ENCODE measurements at regions not wholly inside any gene's neighbourhood (a gene's known extent, or its start where the extent isn't known, plus 50 kb on each side); places are given as distances from the start of the nearest gene placed in this dataset.
"Not testable (repeated sequence)": the region's sequence is repeated elsewhere in the genome, so short reads cannot be mapped to it uniquely, and the experiment has no call there.

- DNase-seq: no peak
Measured at GRCh38 chr9:75551861-75552260, 338.6 kb upstream of the PCSK5 start.

- no peak for DNase-seq
Measured at GRCh38 chr9:75552941-75553340, 337.5 kb upstream of the PCSK5 start.

- not testable (repeated sequence) for DNase-seq
Measured at GRCh38 chr9:75566813-75567212, 323.7 kb upstream of the PCSK5 start.

GRCh38 chr9:75570538-75570937 lies 319.9 kb upstream of the PCSK5 start:
- DNase-seq: no peak

- no peak for DNase-seq
Measured at GRCh38 chr9:75574569-75574968, 315.9 kb upstream of the PCSK5 start.

GRCh38 chr9:75582870-75583269 lies 307.6 kb upstream of the PCSK5 start:
- no peak for DNase-seq

- no peak for DNase-seq
Measured at GRCh38 chr9:75588808-75589207, 301.7 kb upstream of the PCSK5 start.

- DNase-seq: no peak
Measured at GRCh38 chr9:75589497-75589896, 301.0 kb upstream of the PCSK5 start.

- DNase-seq: no peak
Measured at GRCh38 chr9:75591972-75592371, 298.5 kb upstream of the PCSK5 start.

GRCh38 chr9:75592586-75592985 lies 297.9 kb upstream of the PCSK5 start:
- DNase-seq: no peak

GRCh38 chr9:75593920-75594319 lies 296.6 kb upstream of the PCSK5 start:
- no peak for DNase-seq

GRCh38 chr9:75599126-75599525 lies 291.3 kb upstream of the PCSK5 start:
- DNase-seq: no peak

GRCh38 chr9:75601280-75601679 lies 289.2 kb upstream of the PCSK5 start:
- no peak for DNase-seq

- DNase-seq: no peak
Measured at GRCh38 chr9:75602060-75602459, 288.4 kb upstream of the PCSK5 start.

GRCh38 chr9:75604661-75605060 lies 285.8 kb upstream of the PCSK5 start:
- DNase-seq: no peak

- no peak for DNase-seq
Measured at GRCh38 chr9:75607521-75607920, 283.0 kb upstream of the PCSK5 start.

- DNase-seq: no peak
Measured at GRCh38 chr9:75609401-75609800, 281.1 kb upstream of the PCSK5 start.

- no peak for DNase-seq
Measured at GRCh38 chr9:75610246-75610645, 280.2 kb upstream of the PCSK5 start.

GRCh38 chr9:75612205-75612604 lies 278.3 kb upstream of the PCSK5 start:
- DNase-seq: no peak

GRCh38 chr9:75612754-75613153 lies 277.7 kb upstream of the PCSK5 start:
- no peak for DNase-seq

- DNase-seq: no peak
Measured at GRCh38 chr9:75615284-75615683, 275.2 kb upstream of the PCSK5 start.

GRCh38 chr9:75616052-75616451 lies 274.4 kb upstream of the PCSK5 start:
- no peak for DNase-seq

GRCh38 chr9:75616841-75617566 lies 273.5 kb upstream of the PCSK5 start:
- no peak for DNase-seq

GRCh38 chr9:75623462-75623861 lies 267.0 kb upstream of the PCSK5 start:
- no peak for DNase-seq

- no peak for DNase-seq
Measured at GRCh38 chr9:75624998-75625397, 265.5 kb upstream of the PCSK5 start.

All from activated CD4-positive, alpha-beta T cell treated with anti-CD3 and anti-CD28 coated beads for 48 hours (primary cell).